Mesendoderm (in vitro differentiated cells): ENCODE measurements at regions not wholly inside any gene's neighbourhood (a gene's known extent, or its start where the extent isn't known, plus 50 kb on each side); places are given as distances from the start of the nearest gene placed in this dataset.
"Not testable (repeated sequence)": the region's sequence is repeated elsewhere in the genome, so short reads cannot be mapped to it uniquely, and the experiment has no call there.

Source experiments
- DNase-seq: peaks from one replicate; pipeline ENCODE4 v3.0.0; 2013
- H2AK5ac ChIP-seq: 2 replicates; pipeline ENCODE4 v1.6.1; 2013; ENCODE audit warnings: low read length, inconsistent platforms
- H2BK120ac ChIP-seq: 2 replicates; pipeline ENCODE4 v1.6.1; 2013; ENCODE audit warnings: low read depth, mild to moderate bottlenecking, low read length, moderate library complexity, mixed read lengths
- H2BK15ac ChIP-seq: replicated peaks from 2 replicates; pipeline ENCODE4 v1.6.1; 2013; ENCODE audit warnings: low read depth, mild to moderate bottlenecking, moderate library complexity
- H2BK5ac ChIP-seq: 2 replicates; pipeline ENCODE4 v1.6.1; 2013; ENCODE audit warnings: low read length, inconsistent platforms
- H3K18ac ChIP-seq: 2 replicates; pipeline ENCODE4 v1.6.1; 2013; ENCODE audit warnings: mild to moderate bottlenecking, low read length, mixed read lengths
- H3K23ac ChIP-seq: one replicate; pipeline ENCODE4 v1.6.1; 2013; ENCODE audit warnings: low read length
- H3K27ac ChIP-seq: 2 replicates; pipeline ENCODE4 v1.5.1; 2013; ENCODE audit warnings: low read depth, mild to moderate bottlenecking, inconsistent platforms, low read length, moderate library complexity
- H3K27me3 ChIP-seq: 2 replicates; pipeline ENCODE4 v1.6.1; 2013; ENCODE audit warnings: low read length, control low read depth, mild to moderate bottlenecking, inconsistent platforms; ENCODE audit not compliant: insufficient read depth, poor library complexity
- H3K36me3 ChIP-seq: 2 replicates; pipeline ENCODE4 v1.6.1; 2013; ENCODE audit warnings: low read length, inconsistent platforms; ENCODE audit not compliant: control insufficient read depth, insufficient read depth
- H3K4ac ChIP-seq: one replicate; pipeline ENCODE4 v1.6.1; 2013; ENCODE audit warnings: low read depth, mild to moderate bottlenecking, low read length, moderate library complexity
- H3K4me1 ChIP-seq: 2 replicates; pipeline ENCODE4 v1.6.1; 2013; ENCODE audit warnings: low read depth, low read length, inconsistent platforms; ENCODE audit not compliant: control insufficient read depth
- H3K4me2 ChIP-seq: 2 replicates; pipeline ENCODE4 v1.6.1; 2013; ENCODE audit warnings: low read length
- H3K4me3 ChIP-seq: 2 replicates; pipeline ENCODE4 v1.5.1; 2013; ENCODE audit warnings: mild to moderate bottlenecking, low read length
- H3K56ac ChIP-seq: one replicate; pipeline ENCODE4 v1.6.1; 2013; ENCODE audit warnings: low read length
- H3K79me1 ChIP-seq: 2 replicates; pipeline ENCODE4 v1.6.1; 2013; ENCODE audit warnings: low read length, inconsistent platforms
- H3K79me2 ChIP-seq: 2 replicates; pipeline ENCODE4 v1.6.1; 2013; ENCODE audit warnings: mild to moderate bottlenecking, low read length; ENCODE audit not compliant: control insufficient read depth, insufficient read depth
- H3K9ac ChIP-seq: 2 replicates; pipeline ENCODE4 v1.6.1; 2013; ENCODE audit warnings: low read length, inconsistent platforms
- H4K5ac ChIP-seq: one replicate; pipeline ENCODE4 v1.6.1; 2013; ENCODE audit warnings: low read length
- H4K8ac ChIP-seq: one replicate; pipeline ENCODE4 v1.6.1; 2013; ENCODE audit warnings: low read depth, mild to moderate bottlenecking, control low read depth, low read length, moderate library complexity
- WGBS: extraction: QIAGEN DNeasy Blood & Tissue Kit; methylation state at CpG from one replicate; pipeline ENCODE4 v1.1.7; 2013; ENCODE audit warnings: low lambda C conversion rate, missing lambda C conversion rate; ENCODE audit not compliant: insufficient coverage; ENCODE audit errors: extremely low coverage; 5-methylcytosine and 5-hydroxymethylcytosine counted together

DNA sequence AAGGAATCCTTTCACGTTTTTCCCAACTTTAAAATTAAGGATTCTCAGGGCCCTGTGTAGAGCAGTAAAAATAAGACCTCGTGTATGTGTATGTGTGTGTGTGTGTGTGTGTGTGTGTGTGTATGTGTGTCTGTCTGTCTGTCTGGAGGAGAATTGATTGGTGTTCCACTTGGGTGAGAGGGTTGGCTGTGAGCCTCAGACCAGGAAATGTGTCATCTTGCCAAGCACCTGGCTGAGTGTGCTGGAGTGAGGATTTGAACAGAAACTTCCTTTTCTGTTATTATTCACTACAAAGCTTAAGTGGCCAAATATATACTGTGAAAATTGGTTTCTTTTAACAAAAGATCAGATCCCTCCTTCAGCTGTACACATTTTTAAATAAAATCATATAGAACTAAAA lies 103.6 kb upstream of the NUDT6 start:
- H4K8ac ChIP-seq, H3K23ac ChIP-seq, H2AK5ac ChIP-seq, H3K79me1 ChIP-seq, H3K9ac ChIP-seq, H3K4me1 ChIP-seq, H3K27ac ChIP-seq, H2BK5ac ChIP-seq, H3K27me3 ChIP-seq, H3K4me3 ChIP-seq, H2BK15ac ChIP-seq, DNase-seq, H3K4me2 ChIP-seq, H2BK120ac ChIP-seq, H4K5ac ChIP-seq, H3K36me3 ChIP-seq, H3K79me2 ChIP-seq, H3K56ac ChIP-seq, H3K18ac ChIP-seq, H3K4ac ChIP-seq: not testable (repeated sequence)
- WGBS: no CpG with 5 or more reads among the region's 2 CpGs

DNA sequence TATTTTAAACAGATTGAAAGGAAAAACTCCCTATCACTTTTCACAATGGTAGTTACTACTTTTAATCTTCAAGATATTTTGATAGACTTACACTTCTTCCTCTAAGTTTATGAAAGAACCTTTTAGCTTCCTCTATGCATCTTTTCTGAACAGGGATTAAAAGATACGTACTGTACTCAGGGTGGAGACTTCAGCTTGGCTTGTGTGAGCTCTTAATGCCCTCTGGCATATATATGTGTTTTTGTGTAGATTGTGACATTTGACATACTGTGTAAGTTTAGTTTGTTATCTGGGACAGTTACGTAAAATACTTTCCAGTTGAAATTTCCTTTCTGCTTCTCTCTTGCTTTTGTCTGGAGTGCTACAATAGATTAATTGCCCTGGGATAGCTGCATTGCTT lies 109.3 kb upstream of the NUDT6 start:
- no CpG with 5 or more reads among the region's 2 CpGs for WGBS
- no peak overlapping the region for H3K23ac ChIP-seq
- no peak overlapping the region for H3K4ac ChIP-seq
- H3K18ac ChIP-seq: no peak overlapping the region
- H4K5ac ChIP-seq: no peak overlapping the region
- no peaks in the 10 kb centered on the region for H3K27me3 ChIP-seq
- H2BK15ac ChIP-seq: no peak overlapping the region
- peaks cover 2% of the 10 kb centered on the region for H3K79me1 ChIP-seq
- H3K56ac ChIP-seq: no peak overlapping the region
- H2AK5ac ChIP-seq: no peak overlapping the region
- no peak overlapping the region for H2BK120ac ChIP-seq
- H3K79me2 ChIP-seq: no peaks in the 10 kb centered on the region
- DNase-seq: no peak
- H3K9ac ChIP-seq: no peak overlapping the region
- H3K4me2 ChIP-seq: no peak overlapping the region
- no peak overlapping the region for H2BK5ac ChIP-seq
- no peaks in the 10 kb centered on the region for H3K36me3 ChIP-seq
- no peak overlapping the region for H4K8ac ChIP-seq
- H3K27ac ChIP-seq: no peak overlapping the region
- H3K4me1 ChIP-seq: no peaks in the 10 kb centered on the region
- H3K4me3 ChIP-seq: no peak overlapping the region

DNA sequence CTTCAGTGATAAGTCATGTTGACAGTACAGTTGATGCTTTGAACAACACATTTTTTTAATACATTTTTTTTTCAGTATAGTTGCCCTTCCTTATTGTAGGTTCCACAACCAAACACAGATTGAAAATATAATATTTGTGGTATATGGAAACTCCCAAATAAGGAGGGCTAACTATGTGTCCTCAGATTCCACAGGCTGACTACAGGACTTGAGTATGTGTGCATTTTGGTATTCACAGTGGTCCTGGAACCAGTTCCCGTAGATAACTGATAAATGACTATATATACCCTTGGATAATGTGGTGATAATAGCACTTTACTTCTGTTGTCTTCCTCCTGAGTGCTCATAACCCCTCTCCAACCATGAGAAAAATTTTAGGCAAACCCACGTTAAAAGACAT lies 111.6 kb upstream of the NUDT6 start:
- H4K5ac ChIP-seq: no peak overlapping the region
- H2AK5ac ChIP-seq: no peak overlapping the region
- H2BK15ac ChIP-seq: no peak overlapping the region
- WGBS: no CpG with 5 or more reads among the region's 2 CpGs
- no peak overlapping the region for H3K4me2 ChIP-seq
- H3K79me1 ChIP-seq: peaks cover 2% of the 10 kb centered on the region
- H3K4me1 ChIP-seq: no peaks in the 10 kb centered on the region
- no peaks in the 10 kb centered on the region for H3K36me3 ChIP-seq
- H2BK120ac ChIP-seq: no peak overlapping the region
- no peak overlapping the region for H3K56ac ChIP-seq
- H3K23ac ChIP-seq: no peak overlapping the region
- no peak for DNase-seq
- H3K27me3 ChIP-seq: no peaks in the 10 kb centered on the region
- H3K18ac ChIP-seq: no peak overlapping the region
- H3K27ac ChIP-seq: no peak overlapping the region
- H3K79me2 ChIP-seq: no peaks in the 10 kb centered on the region
- H3K9ac ChIP-seq: no peak overlapping the region
- no peak overlapping the region for H2BK5ac ChIP-seq
- no peak overlapping the region for H3K4ac ChIP-seq
- no peak overlapping the region for H3K4me3 ChIP-seq
- H4K8ac ChIP-seq: no peak overlapping the region

DNA sequence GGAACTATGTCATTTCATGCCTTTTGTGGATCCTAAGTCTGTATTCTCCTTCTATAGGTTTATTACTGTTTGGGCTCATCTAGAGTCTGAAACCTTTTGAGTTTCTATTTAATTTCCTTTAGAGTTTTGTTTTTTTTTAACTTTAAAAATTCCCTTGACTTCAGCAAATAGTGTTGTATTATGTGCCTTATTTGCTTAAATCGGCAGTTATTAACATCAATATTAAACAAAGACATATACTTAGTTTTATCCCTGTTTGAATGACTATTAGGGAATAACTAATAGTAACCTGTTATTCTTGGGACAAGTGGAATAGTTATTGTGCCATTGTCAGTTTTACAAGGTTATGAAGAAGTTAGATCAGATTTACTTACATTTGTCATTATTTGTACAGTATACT lies 112.8 kb upstream of the NUDT6 start:
- Histone ChIP-seq H3K23ac (no peak overlapping the region), H3K36me3 (no peaks in the 10 kb centered on the region), H4K8ac (no peak overlapping the region), H2BK15ac (no peak overlapping the region), H3K18ac (no peak overlapping the region), H3K27ac (no peak overlapping the region), H3K4me2 (no peak overlapping the region), H2BK5ac (no peak overlapping the region), H3K9ac (no peak overlapping the region), H2AK5ac (no peak overlapping the region), H3K4ac (no peak overlapping the region), H3K79me2 (no peaks in the 10 kb centered on the region), H3K56ac (no peak overlapping the region), H2BK120ac (no peak overlapping the region), H3K4me3 (no peak overlapping the region), H3K79me1 (peaks cover 2% of the 10 kb centered on the region), H4K5ac (no peak overlapping the region), H3K4me1 (no peaks in the 10 kb centered on the region), H3K27me3 (no peaks in the 10 kb centered on the region)
- no peak for DNase-seq
- WGBS: no CpG with 5 or more reads among the region's 1 CpG

DNA sequence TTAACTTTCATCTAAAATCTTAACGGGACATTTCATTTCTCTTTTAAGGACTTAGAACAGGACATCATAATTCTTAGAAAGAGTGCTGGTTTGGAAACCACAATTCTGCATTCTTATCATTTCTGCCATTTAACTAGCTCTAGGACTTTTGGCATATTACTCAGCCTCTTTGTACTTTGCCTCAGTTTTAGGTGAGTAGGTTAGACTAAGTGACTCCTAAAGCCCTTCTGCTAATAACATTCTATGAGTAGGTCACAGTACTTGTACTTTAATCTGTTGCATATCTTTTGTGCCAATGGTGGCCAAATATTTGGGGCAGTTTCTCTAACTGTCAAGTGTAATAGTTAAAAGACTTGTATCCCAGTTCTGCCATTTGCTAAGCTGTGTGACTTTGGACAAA lies 115.4 kb upstream of the NUDT6 start:
- Histone ChIP-seq H3K56ac (no peak overlapping the region), H4K8ac (no peak overlapping the region), H3K23ac (no peak overlapping the region), H3K4me3 (no peak overlapping the region), H3K4ac (no peak overlapping the region), H3K18ac (no peak overlapping the region), H3K9ac (no peak overlapping the region), H3K79me1 (no peaks in the 10 kb centered on the region), H3K4me1 (no peaks in the 10 kb centered on the region), H2AK5ac (no peak overlapping the region), H3K27me3 (no peaks in the 10 kb centered on the region), H3K79me2 (no peaks in the 10 kb centered on the region), H3K27ac (no peak overlapping the region), H2BK5ac (no peak overlapping the region), H3K36me3 (no peaks in the 10 kb centered on the region), H3K4me2 (no peak overlapping the region), H2BK120ac (no peak overlapping the region), H4K5ac (no peak overlapping the region), H2BK15ac (no peak overlapping the region)
- no CpG with 5 or more reads among the region's 1 CpG for WGBS
- DNase-seq: no peak

DNA sequence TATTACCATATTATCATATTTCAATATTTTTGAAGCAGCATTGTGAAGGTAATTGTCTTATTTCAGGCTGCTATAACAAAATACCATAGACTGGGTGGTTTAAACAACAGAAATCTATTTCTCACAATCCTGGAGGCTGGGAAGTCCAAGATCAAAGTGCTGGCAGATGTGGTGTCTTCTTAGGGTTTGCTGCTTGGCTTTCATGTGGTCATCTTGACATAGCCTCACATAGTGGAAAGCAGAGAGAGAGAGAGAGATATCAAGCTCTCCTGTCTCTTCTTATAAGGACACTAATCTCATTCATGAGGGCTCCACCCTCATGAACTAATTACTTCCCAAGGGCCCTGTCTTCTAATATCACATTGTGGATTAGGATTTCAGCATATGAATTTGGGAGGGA lies 119.7 kb upstream of the NUDT6 start:
- Histone ChIP-seq H3K4ac (no peak overlapping the region), H2AK5ac (no peak overlapping the region), H3K4me1 (no peaks in the 10 kb centered on the region), H3K79me1 (no peaks in the 10 kb centered on the region), H2BK15ac (no peak overlapping the region), H4K5ac (no peak overlapping the region), H3K23ac (no peak overlapping the region), H3K18ac (no peak overlapping the region), H3K4me3 (no peak overlapping the region), H2BK5ac (no peak overlapping the region), H3K4me2 (no peak overlapping the region), H3K56ac (no peak overlapping the region), H2BK120ac (no peak overlapping the region), H3K36me3 (no peaks in the 10 kb centered on the region), H3K9ac (no peak overlapping the region), H3K79me2 (no peaks in the 10 kb centered on the region), H4K8ac (no peak overlapping the region), H3K27ac (no peak overlapping the region), H3K27me3 (no peaks in the 10 kb centered on the region)
- DNase-seq: no peak
